Activated naive CD4-positive, alpha-beta T cell treated with anti-CD3 and anti-CD28 coated beads, Interleukin-2, amount 50 U/mL, for 16 hours (primary cell): ENCODE measurements at regions not wholly inside any gene's neighbourhood (a gene's known extent, or its start where the extent isn't known, plus 50 kb on each side); places are given as distances from the start of the nearest gene placed in this dataset.

Experiments
- DNase-seq: peaks from one replicate; pipeline ENCODE4 v3.0.0-alpha.2; 2020

GRCh38 chr2:173830170-173830569 is 135.0 kb downstream of the SP3 start:
- no peak for DNase-seq

DNA sequence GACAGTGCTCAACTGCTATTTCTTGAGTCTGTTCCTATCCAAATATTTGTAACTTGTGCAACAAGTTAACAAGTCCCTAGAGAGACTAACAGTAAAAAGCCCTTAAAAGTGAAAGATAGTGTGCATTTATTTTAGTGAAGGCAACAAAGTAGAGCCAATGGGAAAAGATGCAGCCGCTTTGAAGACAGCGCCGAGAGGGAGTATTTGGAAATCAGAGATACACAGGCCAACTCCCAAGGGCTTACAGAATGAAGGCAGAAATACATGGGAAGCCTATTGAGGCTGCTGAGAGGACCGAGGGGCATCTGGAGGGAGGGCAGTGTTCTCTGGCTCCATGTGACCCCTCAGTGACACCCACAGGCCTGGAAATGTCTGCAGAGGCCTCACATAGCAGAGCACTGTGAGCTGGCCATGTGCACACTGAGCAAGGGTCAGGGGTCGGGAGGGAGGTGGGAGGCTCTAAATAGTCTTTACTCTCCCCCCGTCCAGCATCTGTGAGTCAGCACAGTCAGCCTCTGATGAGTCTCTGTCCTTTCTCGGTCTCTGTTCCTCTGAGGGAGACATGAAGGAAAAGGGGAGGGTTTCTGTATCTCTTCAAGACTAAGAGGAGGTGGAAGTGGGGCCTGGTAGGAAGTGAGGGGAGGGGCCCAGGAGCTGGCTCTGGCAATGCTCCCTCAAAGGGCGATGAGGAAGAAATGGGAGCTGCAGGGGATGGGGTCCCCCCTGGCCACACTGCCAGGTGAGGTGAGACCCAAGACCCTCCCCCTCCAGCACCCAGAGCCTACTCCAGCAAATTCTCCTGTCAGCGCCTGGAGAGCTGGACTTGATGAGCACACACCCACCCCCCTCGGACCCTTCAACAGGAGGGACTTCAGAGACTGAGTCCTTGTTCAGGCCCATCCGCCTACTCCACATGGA is 133.6 kb downstream of the SP3 start:
- no peak for DNase-seq

DNA sequence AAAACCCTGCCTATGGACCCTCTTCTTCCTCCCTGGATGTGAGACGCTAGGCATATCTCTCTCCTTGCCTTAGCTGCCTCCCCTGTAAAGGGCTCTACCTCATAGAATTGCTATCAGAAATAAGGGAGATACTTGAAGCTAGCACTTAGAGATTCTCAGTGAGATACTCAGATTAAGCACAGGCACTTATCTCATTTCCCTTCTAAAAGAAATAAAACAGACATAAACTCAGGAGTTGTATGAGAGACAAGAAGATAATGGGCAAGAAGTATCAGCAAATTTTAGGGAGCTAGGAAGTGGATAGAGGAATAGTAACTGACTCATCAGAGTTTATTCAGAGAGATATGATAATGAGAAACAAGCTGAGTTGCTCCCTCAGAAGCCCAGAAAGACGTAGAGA is 131.0 kb downstream of the SP3 start:
- no peak for DNase-seq

DNA sequence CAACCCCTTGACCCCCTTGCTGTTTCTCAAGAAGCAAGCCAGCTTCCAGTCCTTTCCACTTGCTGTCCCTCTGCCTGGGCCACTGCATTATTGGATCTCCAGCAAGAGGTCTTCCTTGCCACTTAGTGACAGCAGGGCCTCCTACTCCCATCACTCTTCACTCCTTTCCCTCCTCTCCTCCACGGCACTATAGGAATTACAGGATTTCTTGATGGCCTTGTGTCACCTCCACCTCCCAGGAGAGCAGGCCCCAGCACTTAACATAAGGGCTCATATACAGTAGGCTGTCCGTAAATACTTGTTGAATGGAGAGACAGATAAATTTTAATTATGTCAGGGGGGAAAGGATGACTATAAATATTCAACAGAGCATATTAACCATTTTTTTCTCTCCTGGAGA is 129.4 kb downstream of the SP3 start:
- no peak for DNase-seq

GRCh38 chr2:173841110-173841509 is 124.1 kb downstream of the SP3 start:
- DNase-seq = no peak

GRCh38 chr2:173843526-173843925 is 121.6 kb downstream of the SP3 start:
- DNase-seq = no peak

GRCh38 chr2:173851141-173851641 is 114.0 kb downstream of the SP3 start:
- DNase-seq = no peak

- DNase-seq = no peak
Observed at GRCh38 chr2:173854141-173854540, 111.0 kb downstream of the SP3 start.

GRCh38 chr2:173854840-173855239 is 110.3 kb downstream of the SP3 start:
- DNase-seq = no peak

- DNase-seq = no peak
Observed at GRCh38 chr2:173855661-173856060, 109.5 kb downstream of the SP3 start.
